GM12878 (cell line): ENCODE measurements at regions not wholly inside any gene's neighbourhood (a gene's known extent, or its start where the extent isn't known, plus 50 kb on each side); places are given as distances from the start of the nearest gene placed in this dataset.

ENCODE experiments used
- ATAC-seq: fragments of 200-7000 bp; cut with Tn5 transposase; 3 replicates; pipeline ENCODE4 v1.9.1; 2020; ENCODE audit warnings: mild to moderate bottlenecking, moderate library complexity
- BruUV-seq: library from RNA; stranded (reverse); fragments of 400-500 nt; replicated peaks from 2 replicates; lab custom pipeline; 2021; lab: Mats Ljungman, UMichigan
- CTCF ChIA-PET: fragments of 300-600 bp; sonication (Branson Sonifier 250); formaldehyde crosslinking; extraction: SDS; loops from one replicate; lab custom pipeline; 2021; ENCODE audit warnings: inconsistent platforms; lab: Yijun Ruan, JAX
- POLR2A ChIA-PET: fragments of 350-600 bp; formaldehyde crosslinking; extraction: SDS; loops from one replicate; lab custom pipeline; 2021; ENCODE audit warnings: inconsistent platforms; lab: Charles Lee
- RAD21 ChIA-PET: fragments of 300-600 bp; sonication (Branson Sonifier 250); formaldehyde crosslinking; loops from one replicate; lab custom pipeline; 2023; ENCODE audit warnings: antibody characterized with exemption; ENCODE audit not compliant: unreplicated experiment; lab: Charles Lee
- SMC1A ChIA-PET: fragments of 300-600 bp; sonication (Branson Sonifier 250); formaldehyde crosslinking; loops from one replicate; lab custom pipeline; 2023; ENCODE audit not compliant: unreplicated experiment, uncharacterized antibody; lab: Charles Lee
- DNase-seq: peaks from one replicate; pipeline ENCODE4 v3.0.0-alpha.2; 2011; ENCODE audit warnings: low read depth, low spot score
- FAIRE-seq: peaks from 3 replicates; lab custom pipeline; 2011; peaks lifted over from hg19 to GRCh38; lab: Jason Lieb, UNC
- H2AFZ ChIP-seq: 2 replicates; pipeline ENCODE4 v1.6.0; 2011; ENCODE audit warnings: low read depth, low read length, control low read depth; ENCODE audit not compliant: control insufficient read depth
- H3K27ac ChIP-seq: 2 replicates; pipeline ENCODE4 v1.5.1; 2011; ENCODE audit warnings: control low read depth; ENCODE audit not compliant: control insufficient read depth, insufficient read depth
- H3K27me3 ChIP-seq, 2 experiments: replicated peaks in 1 of 2; 2 replicates each; pipeline versions ENCODE4 v1.6.0 to v1.6.1; 2011; ENCODE audit warnings: low read length in 1 of 2; ENCODE audit not compliant: control insufficient read depth in 2 of 2, insufficient read depth in 2 of 2
- H3K36me3 ChIP-seq, 2 experiments: 2 replicates each; pipeline ENCODE4 v1.5.1; 2011; ENCODE audit warnings: low read length in 1 of 2; ENCODE audit not compliant: control insufficient read depth in 2 of 2, insufficient read depth in 2 of 2
- H3K4me1 ChIP-seq: 2 replicates; pipeline ENCODE4 v1.6.1; 2011; ENCODE audit warnings: mild to moderate bottlenecking, low read length, moderate library complexity, mixed read lengths; ENCODE audit not compliant: control insufficient read depth, insufficient read depth
- H3K4me2 ChIP-seq: 2 replicates; pipeline ENCODE4 v1.6.0; 2011; ENCODE audit warnings: control low read depth; ENCODE audit not compliant: control insufficient read depth, insufficient read depth
- H3K4me3 ChIP-seq: fragments of 200-600 bp; sonication (generic); 2 replicates; pipeline ENCODE4 v1.5.1; 2016
- H3K79me2 ChIP-seq: 2 replicates; pipeline ENCODE4 v1.6.0; 2011; ENCODE audit warnings: low read length; ENCODE audit not compliant: control insufficient read depth, insufficient read depth
- H3K9ac ChIP-seq: 2 replicates; pipeline ENCODE4 v1.8.0; 2011; ENCODE audit warnings: low read length, control low read depth, mixed read lengths; ENCODE audit not compliant: control insufficient read depth, insufficient read depth
- H3K9me3 ChIP-seq: replicated peaks from 3 replicates; pipeline ENCODE4 v1.5.1; 2011; ENCODE audit warnings: mild to moderate bottlenecking, low read length; ENCODE audit not compliant: control insufficient read depth, insufficient read depth
- H4K20me1 ChIP-seq: 2 replicates; pipeline ENCODE4 v1.6.0; 2011; ENCODE audit not compliant: control insufficient read depth, insufficient read depth
- EZH2 ChIP-seq: IDR thresholded peaks from 2 replicates; pipeline ENCODE4 v1.6.1; 2012; ENCODE audit warnings: low read depth, mild to moderate bottlenecking, control low read depth, inconsistent platforms, low read length, borderline replicate concordance; ENCODE audit not compliant: control insufficient read depth
- HDGF ChIP-seq: fragments of 450-650 bp; IDR thresholded peaks from 2 replicates; pipeline ENCODE4 v1.6.1; 2016; ENCODE audit warnings: antibody characterized with exemption
- IKZF2 ChIP-seq, 2 experiments: fragments of 450-650 bp; IDR thresholded peaks; 2 replicates each; pipeline ENCODE4 v1.6.1; 2017; ENCODE audit warnings: mild to moderate bottlenecking in 2 of 2, moderate library complexity in 2 of 2
- POLR2AphosphoS2 ChIP-seq: IDR thresholded peaks from 2 replicates; pipeline ENCODE4 v1.6.1; 2011; ENCODE audit warnings: low read depth, mild to moderate bottlenecking, low read length, improper control_type of control experiment, moderate library complexity
- SIX5 ChIP-seq: IDR thresholded peaks from 2 replicates; pipeline ENCODE4 v1.6.1; 2011; ENCODE audit warnings: mild to moderate bottlenecking, low read depth, low read length, moderate library complexity; ENCODE audit not compliant: severe bottlenecking
- ZNF384 ChIP-seq: IDR thresholded peaks from 2 replicates; pipeline ENCODE4 v1.6.1; 2012; ENCODE audit warnings: low read depth, mild to moderate bottlenecking, low read length, improper control_type of control experiment, borderline replicate concordance
- WGBS: methylation state at CpG from one replicate; pipeline ENCODE4 v1.1.6; 2016; ENCODE audit warnings: low lambda C conversion rate; ENCODE audit not compliant: insufficient replicate concordance, insufficient coverage; ENCODE audit errors: missing lambda C conversion rate; 5-methylcytosine and 5-hydroxymethylcytosine counted together
- in situ Hi-C: fragments of 300-500 bp; cut with MboI; formaldehyde crosslinking; loops from 9 replicates; pipeline ENCODE4 v1.14.3; 2018; ENCODE audit warnings: mixed read lengths
- intact Hi-C: fragments of 100-400 bp; cut with micrococcal nuclease; formaldehyde crosslinking; loops from one replicate; pipeline ENCODE4 v1.14.2; 2022; ENCODE audit not compliant: unreplicated experiment
- TF ChIP-seq, protein P1 (sequence below): IDR thresholded peaks from 2 replicates; pipeline ENCODE4 v1.6.1; 2011; ENCODE audit warnings: low read depth, low read length, improper control_type of control experiment, borderline replicate concordance
- TF ChIP-seq, protein P2 (sequence below): IDR thresholded peaks from 2 replicates; pipeline ENCODE4 v1.6.1; 2012; ENCODE audit warnings: low read depth, low read length, improper control_type of control experiment
- TF ChIP-seq, protein P3 (sequence below): fragments of 450-650 bp; IDR thresholded peaks from 2 replicates; pipeline ENCODE4 v1.6.1; 2017; ENCODE audit warnings: mild to moderate bottlenecking, moderate library complexity
- TF ChIP-seq, protein P4 (sequence below): IDR thresholded peaks from 2 replicates; pipeline ENCODE4 v1.6.1; 2011; ENCODE audit warnings: mild to moderate bottlenecking, low read depth, low read length, moderate library complexity; ENCODE audit not compliant: insufficient replicate concordance
- TF ChIP-seq, protein P5 (sequence below): fragments of 450-650 bp; IDR thresholded peaks from 2 replicates; pipeline ENCODE4 v1.6.1; 2016; ENCODE audit warnings: mild to moderate bottlenecking
- TF ChIP-seq, protein P6 (sequence below): IDR thresholded peaks from 2 replicates; pipeline ENCODE4 v1.6.1; 2012; ENCODE audit warnings: low read length, inconsistent platforms

DNA sequence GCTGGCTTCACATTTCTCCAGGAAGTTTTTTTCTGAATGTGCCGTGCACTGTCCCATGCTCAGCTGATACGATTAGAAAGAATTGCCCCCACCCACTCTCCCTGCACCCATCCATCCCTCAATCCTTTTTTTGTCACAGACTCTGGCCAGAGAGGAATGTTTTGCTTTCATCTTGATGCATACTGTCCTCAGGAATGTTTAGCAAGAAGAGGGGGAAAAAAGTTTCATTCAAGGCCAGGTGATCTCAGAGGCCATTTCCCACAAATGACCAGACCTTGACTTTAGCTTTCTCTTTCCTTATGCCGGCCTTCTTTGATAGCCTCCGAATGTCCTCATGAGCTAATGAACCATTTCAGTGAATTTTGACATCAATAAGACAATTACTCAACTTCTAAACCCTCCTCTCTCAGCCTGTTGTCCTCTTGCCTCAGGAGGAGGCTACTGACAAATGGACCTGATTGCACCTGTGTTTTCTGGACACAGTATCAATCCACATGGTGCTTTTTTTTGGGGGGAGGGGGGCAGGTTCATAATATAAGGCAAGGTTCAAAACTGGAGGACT lies 105.0 kb upstream of the KLF6 start:
- intact Hi-C loops (no loop called here), in situ Hi-C loops (no loop called here)
- Histone ChIP-seq H2AFZ (no peak overlapping the region), H3K27me3 (no peaks in the 10 kb centered on the region), H3K4me3 (no peak overlapping the region), H3K4me2 (no peak overlapping the region), H3K9ac (no peak overlapping the region), H3K27ac (no peak overlapping the region), H4K20me1 (no peaks in the 10 kb centered on the region), H3K9me3 (no peaks in the 10 kb centered on the region; the same call in 2 of the 3 replicates), H3K79me2 (no peaks in the 10 kb centered on the region), H3K36me3 (no peaks in the 10 kb centered on the region), H3K4me1 (peaks cover 20% of the 10 kb centered on the region)
- ChIA-PET POLR2A (interaction anchor here (2.2 kb wide), 2 partner anchors 8 to 105 kb away, joined by 6 to 11 read pairs; partner anchors contain the start of gene KLF6), CTCF (interaction anchor here (1.0 to 3.0 kb wide), 3 partner anchors 10 to 38 kb away, joined by 3 to 11 read pairs (median 9); no protein-coding TSS in a partner anchor), SMC1A (interaction anchor here (0.9 to 11.6 kb wide), 10 partner anchors 10 to 107 kb away, joined by 3 to 188 read pairs (median 4); no protein-coding TSS in a partner anchor), RAD21 (interaction anchor here (2.9 to 3.0 kb wide), 2 partner anchors 12 to 24 kb away, joined by 11 to 13 read pairs; no protein-coding TSS in a partner anchor)
- TF ChIP-seq EZH2 (no peak), IKZF2 (IDR thresholded peaks at IDR 0.05) (no peak), SIX5 (no peak), HDGF (no peak), POLR2AphosphoS2 (no peak), ZNF384 (no peak)
- TF ChIP-seq, protein P1, sequence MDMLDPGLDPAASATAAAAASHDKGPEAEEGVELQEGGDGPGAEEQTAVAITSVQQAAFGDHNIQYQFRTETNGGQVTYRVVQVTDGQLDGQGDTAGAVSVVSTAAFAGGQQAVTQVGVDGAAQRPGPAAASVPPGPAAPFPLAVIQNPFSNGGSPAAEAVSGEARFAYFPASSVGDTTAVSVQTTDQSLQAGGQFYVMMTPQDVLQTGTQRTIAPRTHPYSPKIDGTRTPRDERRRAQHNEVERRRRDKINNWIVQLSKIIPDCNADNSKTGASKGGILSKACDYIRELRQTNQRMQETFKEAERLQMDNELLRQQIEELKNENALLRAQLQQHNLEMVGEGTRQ = no peak
- TF ChIP-seq, protein P2, sequence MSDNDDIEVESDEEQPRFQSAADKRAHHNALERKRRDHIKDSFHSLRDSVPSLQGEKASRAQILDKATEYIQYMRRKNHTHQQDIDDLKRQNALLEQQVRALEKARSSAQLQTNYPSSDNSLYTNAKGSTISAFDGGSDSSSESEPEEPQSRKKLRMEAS = no peak
- TF ChIP-seq, protein P3, sequence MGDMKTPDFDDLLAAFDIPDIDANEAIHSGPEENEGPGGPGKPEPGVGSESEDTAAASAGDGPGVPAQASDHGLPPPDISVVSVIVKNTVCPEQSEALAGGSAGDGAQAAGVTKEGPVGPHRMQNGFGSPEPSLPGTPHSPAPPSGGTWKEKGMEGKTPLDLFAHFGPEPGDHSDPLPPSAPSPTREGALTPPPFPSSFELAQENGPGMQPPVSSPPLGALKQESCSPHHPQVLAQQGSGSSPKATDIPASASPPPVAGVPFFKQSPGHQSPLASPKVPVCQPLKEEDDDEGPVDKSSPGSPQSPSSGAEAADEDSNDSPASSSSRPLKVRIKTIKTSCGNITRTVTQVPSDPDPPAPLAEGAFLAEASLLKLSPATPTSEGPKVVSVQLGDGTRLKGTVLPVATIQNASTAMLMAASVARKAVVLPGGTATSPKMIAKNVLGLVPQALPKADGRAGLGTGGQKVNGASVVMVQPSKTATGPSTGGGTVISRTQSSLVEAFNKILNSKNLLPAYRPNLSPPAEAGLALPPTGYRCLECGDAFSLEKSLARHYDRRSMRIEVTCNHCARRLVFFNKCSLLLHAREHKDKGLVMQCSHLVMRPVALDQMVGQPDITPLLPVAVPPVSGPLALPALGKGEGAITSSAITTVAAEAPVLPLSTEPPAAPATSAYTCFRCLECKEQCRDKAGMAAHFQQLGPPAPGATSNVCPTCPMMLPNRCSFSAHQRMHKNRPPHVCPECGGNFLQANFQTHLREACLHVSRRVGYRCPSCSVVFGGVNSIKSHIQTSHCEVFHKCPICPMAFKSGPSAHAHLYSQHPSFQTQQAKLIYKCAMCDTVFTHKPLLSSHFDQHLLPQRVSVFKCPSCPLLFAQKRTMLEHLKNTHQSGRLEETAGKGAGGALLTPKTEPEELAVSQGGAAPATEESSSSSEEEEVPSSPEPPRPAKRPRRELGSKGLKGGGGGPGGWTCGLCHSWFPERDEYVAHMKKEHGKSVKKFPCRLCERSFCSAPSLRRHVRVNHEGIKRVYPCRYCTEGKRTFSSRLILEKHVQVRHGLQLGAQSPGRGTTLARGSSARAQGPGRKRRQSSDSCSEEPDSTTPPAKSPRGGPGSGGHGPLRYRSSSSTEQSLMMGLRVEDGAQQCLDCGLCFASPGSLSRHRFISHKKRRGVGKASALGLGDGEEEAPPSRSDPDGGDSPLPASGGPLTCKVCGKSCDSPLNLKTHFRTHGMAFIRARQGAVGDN = no peak
- TF ChIP-seq, protein P4, sequence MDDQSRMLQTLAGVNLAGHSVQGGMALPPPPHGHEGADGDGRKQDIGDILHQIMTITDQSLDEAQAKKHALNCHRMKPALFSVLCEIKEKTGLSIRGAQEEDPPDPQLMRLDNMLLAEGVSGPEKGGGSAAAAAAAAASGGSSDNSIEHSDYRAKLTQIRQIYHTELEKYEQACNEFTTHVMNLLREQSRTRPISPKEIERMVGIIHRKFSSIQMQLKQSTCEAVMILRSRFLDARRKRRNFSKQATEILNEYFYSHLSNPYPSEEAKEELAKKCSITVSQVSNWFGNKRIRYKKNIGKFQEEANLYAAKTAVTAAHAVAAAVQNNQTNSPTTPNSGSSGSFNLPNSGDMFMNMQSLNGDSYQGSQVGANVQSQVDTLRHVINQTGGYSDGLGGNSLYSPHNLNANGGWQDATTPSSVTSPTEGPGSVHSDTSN = no peak
- TF ChIP-seq, protein P5, sequence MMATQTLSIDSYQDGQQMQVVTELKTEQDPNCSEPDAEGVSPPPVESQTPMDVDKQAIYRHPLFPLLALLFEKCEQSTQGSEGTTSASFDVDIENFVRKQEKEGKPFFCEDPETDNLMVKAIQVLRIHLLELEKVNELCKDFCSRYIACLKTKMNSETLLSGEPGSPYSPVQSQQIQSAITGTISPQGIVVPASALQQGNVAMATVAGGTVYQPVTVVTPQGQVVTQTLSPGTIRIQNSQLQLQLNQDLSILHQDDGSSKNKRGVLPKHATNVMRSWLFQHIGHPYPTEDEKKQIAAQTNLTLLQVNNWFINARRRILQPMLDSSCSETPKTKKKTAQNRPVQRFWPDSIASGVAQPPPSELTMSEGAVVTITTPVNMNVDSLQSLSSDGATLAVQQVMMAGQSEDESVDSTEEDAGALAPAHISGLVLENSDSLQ = no peak
- TF ChIP-seq, protein P6, sequence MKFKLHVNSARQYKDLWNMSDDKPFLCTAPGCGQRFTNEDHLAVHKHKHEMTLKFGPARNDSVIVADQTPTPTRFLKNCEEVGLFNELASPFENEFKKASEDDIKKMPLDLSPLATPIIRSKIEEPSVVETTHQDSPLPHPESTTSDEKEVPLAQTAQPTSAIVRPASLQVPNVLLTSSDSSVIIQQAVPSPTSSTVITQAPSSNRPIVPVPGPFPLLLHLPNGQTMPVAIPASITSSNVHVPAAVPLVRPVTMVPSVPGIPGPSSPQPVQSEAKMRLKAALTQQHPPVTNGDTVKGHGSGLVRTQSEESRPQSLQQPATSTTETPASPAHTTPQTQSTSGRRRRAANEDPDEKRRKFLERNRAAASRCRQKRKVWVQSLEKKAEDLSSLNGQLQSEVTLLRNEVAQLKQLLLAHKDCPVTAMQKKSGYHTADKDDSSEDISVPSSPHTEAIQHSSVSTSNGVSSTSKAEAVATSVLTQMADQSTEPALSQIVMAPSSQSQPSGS = no peak
- no peak for ATAC-seq
- 87% methylated on average over 4 of the region's 4 CpGs for WGBS
- no TSS peak for BruUV-seq
- DNase-seq = no peak
- no peak for FAIRE-seq
